IMR-90 (cell line): ENCODE measurements at regions not wholly inside any gene's neighbourhood (a gene's known extent, or its start where the extent isn't known, plus 50 kb on each side); places are given as distances from the start of the nearest gene placed in this dataset.

Experiments
- ATAC-seq: fragments of 200-7000 bp; cut with Tn5 transposase; 2 replicates; pipeline ENCODE4 v1.9.1; 2020; ENCODE audit warnings: low read depth, mild to moderate bottlenecking, moderate library complexity
- BruUV-seq: library from RNA; stranded (reverse); fragments of 400-500 nt; replicated peaks from 2 replicates; lab custom pipeline; 2021; lab: Mats Ljungman, UMichigan
- CTCF ChIA-PET: fragments of 300-600 bp; formaldehyde crosslinking; extraction: SDS; loops from one replicate; lab custom pipeline; 2021; ENCODE audit warnings: antibody characterized with exemption; lab: Yijun Ruan, JAX
- POLR2A ChIA-PET: fragments of 300-600 bp; sonication (Branson Sonifier 250); formaldehyde crosslinking; loops from one replicate; lab custom pipeline; 2022; ENCODE audit warnings: antibody characterized with exemption; ENCODE audit not compliant: unreplicated experiment; lab: Charles Lee
- DNase-seq: peaks from one replicate; pipeline ENCODE4 v3.0.0; 2013
- H2AFZ ChIP-seq: replicated peaks from 2 replicates; pipeline ENCODE3; 2013; ENCODE audit warnings: low read length, mild to moderate bottlenecking; ENCODE audit not compliant: poor library complexity
- H2AK5ac ChIP-seq: 2 replicates; pipeline ENCODE4 v1.6.1; 2013; ENCODE audit warnings: low read depth, low read length, inconsistent platforms
- H2AK9ac ChIP-seq: replicated peaks from 2 replicates; pipeline ENCODE3; 2013; ENCODE audit warnings: mild to moderate bottlenecking, low read depth, low read length, moderate library complexity; ENCODE audit not compliant: poor library complexity
- H2BK120ac ChIP-seq: 2 replicates; pipeline ENCODE4 v1.6.1; 2013; ENCODE audit warnings: low read depth, low read length, inconsistent platforms
- H2BK15ac ChIP-seq: 3 replicates; pipeline ENCODE4 v1.6.1; 2013; ENCODE audit warnings: low read depth, low read length, inconsistent platforms
- H2BK20ac ChIP-seq: 2 replicates; pipeline ENCODE4 v1.6.1; 2013; ENCODE audit warnings: low read depth, mild to moderate bottlenecking, inconsistent platforms, low read length, moderate library complexity
- H2BK5ac ChIP-seq: 2 replicates; pipeline ENCODE4 v1.6.1; 2013; ENCODE audit warnings: mild to moderate bottlenecking, low read depth, low read length, inconsistent platforms; ENCODE audit not compliant: poor library complexity, severe bottlenecking
- H3K14ac ChIP-seq: replicated peaks from 2 replicates; pipeline ENCODE4 v1.6.1; 2013; ENCODE audit warnings: low read depth, low read length, inconsistent platforms
- H3K18ac ChIP-seq: 2 replicates; pipeline ENCODE4 v1.6.1; 2013; ENCODE audit warnings: low read depth, low read length, control low read depth
- H3K23ac ChIP-seq: 2 replicates; pipeline ENCODE4 v1.6.1; 2013; ENCODE audit warnings: low read depth, low read length, inconsistent platforms
- H3K27ac ChIP-seq: 2 replicates; pipeline ENCODE4 v1.5.1; 2013; ENCODE audit warnings: mild to moderate bottlenecking, control low read depth, low read length; ENCODE audit not compliant: insufficient read depth
- H3K27me3 ChIP-seq: 2 replicates; pipeline ENCODE4 v1.6.1; 2013; ENCODE audit warnings: low read length; ENCODE audit not compliant: control insufficient read depth, insufficient read depth
- H3K36me3 ChIP-seq: 2 replicates; pipeline ENCODE4 v1.6.1; 2013; ENCODE audit warnings: low read length, mixed read lengths; ENCODE audit not compliant: control insufficient read depth, insufficient read depth
- H3K4ac ChIP-seq: 2 replicates; pipeline ENCODE4 v1.6.1; 2013; ENCODE audit warnings: low read depth, low read length, inconsistent platforms
- H3K4me1 ChIP-seq: 2 replicates; pipeline ENCODE4 v1.6.1; 2013; ENCODE audit warnings: low read length, mixed read lengths; ENCODE audit not compliant: control insufficient read depth, insufficient read depth
- H3K4me2 ChIP-seq: 2 replicates; pipeline ENCODE4 v1.6.1; 2013; ENCODE audit warnings: low read depth, mild to moderate bottlenecking, control low read depth, low read length, moderate library complexity
- H3K4me3 ChIP-seq: 2 replicates; pipeline ENCODE4 v1.5.1; 2013; ENCODE audit warnings: low read depth, mild to moderate bottlenecking, control low read depth, low read length, moderate library complexity; ENCODE audit not compliant: insufficient read depth
- H3K56ac ChIP-seq: 2 replicates; pipeline ENCODE4 v1.6.1; 2013; ENCODE audit warnings: low read length, inconsistent platforms; ENCODE audit not compliant: insufficient read depth; ENCODE audit errors: extremely low read depth
- H3K79me1 ChIP-seq, 2 experiments: 2 replicates each; pipeline ENCODE4 v1.6.1; 2013; ENCODE audit warnings: low read length in 2 of 2, inconsistent platforms in 1 of 2, low read depth in 1 of 2
- H3K9ac ChIP-seq: 2 replicates; pipeline ENCODE4 v1.6.1; 2013; ENCODE audit warnings: low read depth, low read length, control low read depth
- H3K9me1 ChIP-seq: 2 replicates; pipeline ENCODE4 v1.6.1; 2013; ENCODE audit warnings: low read length, inconsistent platforms; ENCODE audit not compliant: insufficient read depth
- H3K9me3 ChIP-seq: 2 replicates; pipeline ENCODE4 v1.6.1; 2013; ENCODE audit warnings: low read length; ENCODE audit not compliant: control insufficient read depth, insufficient read depth
- H4K20me1 ChIP-seq: 2 replicates; pipeline ENCODE4 v1.6.1; 2013; ENCODE audit warnings: low read length, inconsistent platforms; ENCODE audit not compliant: insufficient read depth
- H4K5ac ChIP-seq: 2 replicates; pipeline ENCODE4 v1.6.1; 2013; ENCODE audit warnings: mild to moderate bottlenecking, low read depth, low read length, control low read depth
- H4K8ac ChIP-seq, 2 experiments: 2 replicates each; pipeline ENCODE4 v1.6.1; 2013; ENCODE audit warnings: low read depth in 2 of 2, low read length in 2 of 2, control low read depth in 1 of 2, inconsistent platforms in 1 of 2
- H4K91ac ChIP-seq: 2 replicates; pipeline ENCODE4 v1.6.1; 2013; ENCODE audit warnings: low read depth, low read length, inconsistent platforms; ENCODE audit not compliant: insufficient read depth
- CEBPB ChIP-seq: IDR thresholded peaks from 2 replicates; pipeline ENCODE4 v1.6.1; 2012; ENCODE audit warnings: low read depth, low read length, improper control_type of control experiment
- CHD1 ChIP-seq: IDR thresholded peaks from 2 replicates; pipeline ENCODE4 v1.6.1; 2012; ENCODE audit warnings: low read depth, low read length, improper control_type of control experiment
- POLR2A ChIP-seq: IDR thresholded peaks from 2 replicates; pipeline ENCODE4 v1.6.1; 2012; ENCODE audit warnings: mild to moderate bottlenecking, low read depth, low read length
- RFX5 ChIP-seq: IDR thresholded peaks from 2 replicates; pipeline ENCODE4 v1.8.0; 2012; ENCODE audit warnings: low read depth, mild to moderate bottlenecking, low read length, moderate library complexity
- WGBS, 2 experiments: methylation state at CpG; one replicate each; pipeline versions ENCODE4 v1.1.5 to v1.1.7; 2013; ENCODE audit warnings: missing lambda C conversion rate in 2 of 2; ENCODE audit not compliant: insufficient read length in 1 of 2; ENCODE audit errors: extremely low coverage in 2 of 2; 5-methylcytosine and 5-hydroxymethylcytosine counted together
- dilution Hi-C: fragments of 300-500 bp; cut with HindIII; formaldehyde crosslinking; loops from one replicate; pipeline ENCODE4 v1.14.3; 2018; ENCODE audit warnings: low sequenced_read_pairs; ENCODE audit not compliant: unreplicated experiment
- in situ Hi-C: fragments of 300-500 bp; cut with MboI; formaldehyde crosslinking; loops from 3 replicates; pipeline ENCODE4 v1.14.3; 2019; ENCODE audit warnings: low sequenced_read_pairs, inconsistent platforms, mixed read lengths
- intact Hi-C: fragments of 100-400 bp; cut with micrococcal nuclease; formaldehyde crosslinking; loops from 2 replicates; pipeline ENCODE4 v1.10.0; 2022
- TF ChIP-seq, protein P1 (sequence below): fragments of 150-350 bp; IDR thresholded peaks from 2 replicates; pipeline ENCODE4 v1.6.1; 2016; ENCODE audit warnings: low read depth, mild to moderate bottlenecking, low read length, moderate library complexity, borderline replicate concordance
- TF ChIP-seq, protein P2 (sequence below): fragments of 150-350 bp; IDR thresholded peaks from 2 replicates; pipeline ENCODE4 v1.6.1; 2017; ENCODE audit warnings: mild to moderate bottlenecking, antibody characterized with exemption, low read length, low read depth
- TF ChIP-seq, protein P3 (sequence below): conservative IDR thresholded peaks from 2 replicates; pipeline ENCODE4 v1.5.1; 2012; ENCODE audit warnings: mild to moderate bottlenecking, low read depth, low read length, improper control_type of control experiment

DNA sequence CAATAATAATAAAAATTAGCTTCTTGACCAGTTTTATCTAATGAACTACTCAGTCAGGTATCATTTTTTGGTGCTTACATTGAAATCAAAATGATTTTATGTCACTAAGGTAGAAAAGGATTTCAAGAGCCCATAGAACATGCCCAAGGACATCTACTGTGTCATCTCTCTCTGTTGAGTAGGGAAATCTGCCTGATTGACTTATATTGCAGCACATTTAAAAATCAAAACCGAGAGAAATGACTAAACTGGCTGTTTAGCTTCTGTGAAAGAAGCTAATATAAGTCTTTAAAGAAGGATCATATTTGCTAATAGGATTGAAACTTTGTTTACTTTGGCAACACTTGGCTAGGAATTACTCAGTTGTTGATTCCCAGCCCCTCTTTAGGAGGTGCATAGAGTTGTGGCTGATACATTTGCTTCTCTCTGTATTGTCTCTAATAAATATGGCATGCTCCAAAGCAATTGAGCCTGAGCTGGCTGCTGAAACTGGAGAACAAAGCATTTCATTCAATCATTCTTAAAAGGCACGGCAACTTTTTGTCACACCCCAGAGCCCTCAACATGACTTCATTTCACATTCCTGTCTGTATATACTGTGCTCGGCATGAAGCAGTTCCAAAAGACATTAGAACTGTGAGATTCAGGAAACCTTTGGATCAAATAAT is 1096.9 kb upstream of the POT1 start:
- no peak overlapping the region for H3K4me2 ChIP-seq

More for the DNA sequence above, 1096.9 kb upstream of the POT1 start:
- Histone ChIP-seq H3K4me3 (no peak overlapping the region), H3K27ac (no peak overlapping the region), H3K79me1 (no peaks in the 10 kb centered on the region), H3K56ac (no peak overlapping the region), H4K91ac (no peak overlapping the region), H3K23ac (no peak overlapping the region), H2BK120ac (no peak overlapping the region), H3K36me3 (no peaks in the 10 kb centered on the region), H2AFZ (no peak overlapping the region), H3K27me3 (no peaks in the 10 kb centered on the region), H2BK15ac (no peak overlapping the region), H4K5ac (no peak overlapping the region), H2AK5ac (no peak overlapping the region), H2BK20ac (no peak overlapping the region), H3K9ac (no peak overlapping the region), H3K18ac (no peak overlapping the region), H2AK9ac (no peak overlapping the region), H3K9me1 (no peaks in the 10 kb centered on the region), H2BK5ac (no peak overlapping the region), H3K4me1 (no peaks in the 10 kb centered on the region), H3K4ac (no peak overlapping the region), H3K14ac (no peak overlapping the region), H4K8ac (no peak overlapping the region), H4K20me1 (no peaks in the 10 kb centered on the region), H3K9me3 (0 out of 2 replicates have a peak, but pooled peaks cover 5% of the 10 kb centered on the region)
- dilution Hi-C loops (no loop called here), intact Hi-C loops (no loop called here), in situ Hi-C loops (no loop called here)
- CTCF ChIA-PET, result no interaction called here
- TF ChIP-seq RFX5 (no peak), POLR2A (no peak), CEBPB (no peak), CHD1 (no peak)
- TF ChIP-seq, protein P1, sequence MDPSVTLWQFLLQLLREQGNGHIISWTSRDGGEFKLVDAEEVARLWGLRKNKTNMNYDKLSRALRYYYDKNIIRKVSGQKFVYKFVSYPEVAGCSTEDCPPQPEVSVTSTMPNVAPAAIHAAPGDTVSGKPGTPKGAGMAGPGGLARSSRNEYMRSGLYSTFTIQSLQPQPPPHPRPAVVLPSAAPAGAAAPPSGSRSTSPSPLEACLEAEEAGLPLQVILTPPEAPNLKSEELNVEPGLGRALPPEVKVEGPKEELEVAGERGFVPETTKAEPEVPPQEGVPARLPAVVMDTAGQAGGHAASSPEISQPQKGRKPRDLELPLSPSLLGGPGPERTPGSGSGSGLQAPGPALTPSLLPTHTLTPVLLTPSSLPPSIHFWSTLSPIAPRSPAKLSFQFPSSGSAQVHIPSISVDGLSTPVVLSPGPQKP, result no peak
- TF ChIP-seq, protein P2, sequence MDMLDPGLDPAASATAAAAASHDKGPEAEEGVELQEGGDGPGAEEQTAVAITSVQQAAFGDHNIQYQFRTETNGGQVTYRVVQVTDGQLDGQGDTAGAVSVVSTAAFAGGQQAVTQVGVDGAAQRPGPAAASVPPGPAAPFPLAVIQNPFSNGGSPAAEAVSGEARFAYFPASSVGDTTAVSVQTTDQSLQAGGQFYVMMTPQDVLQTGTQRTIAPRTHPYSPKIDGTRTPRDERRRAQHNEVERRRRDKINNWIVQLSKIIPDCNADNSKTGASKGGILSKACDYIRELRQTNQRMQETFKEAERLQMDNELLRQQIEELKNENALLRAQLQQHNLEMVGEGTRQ, result no peak
- TF ChIP-seq, protein P3, sequence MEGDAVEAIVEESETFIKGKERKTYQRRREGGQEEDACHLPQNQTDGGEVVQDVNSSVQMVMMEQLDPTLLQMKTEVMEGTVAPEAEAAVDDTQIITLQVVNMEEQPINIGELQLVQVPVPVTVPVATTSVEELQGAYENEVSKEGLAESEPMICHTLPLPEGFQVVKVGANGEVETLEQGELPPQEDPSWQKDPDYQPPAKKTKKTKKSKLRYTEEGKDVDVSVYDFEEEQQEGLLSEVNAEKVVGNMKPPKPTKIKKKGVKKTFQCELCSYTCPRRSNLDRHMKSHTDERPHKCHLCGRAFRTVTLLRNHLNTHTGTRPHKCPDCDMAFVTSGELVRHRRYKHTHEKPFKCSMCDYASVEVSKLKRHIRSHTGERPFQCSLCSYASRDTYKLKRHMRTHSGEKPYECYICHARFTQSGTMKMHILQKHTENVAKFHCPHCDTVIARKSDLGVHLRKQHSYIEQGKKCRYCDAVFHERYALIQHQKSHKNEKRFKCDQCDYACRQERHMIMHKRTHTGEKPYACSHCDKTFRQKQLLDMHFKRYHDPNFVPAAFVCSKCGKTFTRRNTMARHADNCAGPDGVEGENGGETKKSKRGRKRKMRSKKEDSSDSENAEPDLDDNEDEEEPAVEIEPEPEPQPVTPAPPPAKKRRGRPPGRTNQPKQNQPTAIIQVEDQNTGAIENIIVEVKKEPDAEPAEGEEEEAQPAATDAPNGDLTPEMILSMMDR, result no peak
- DNase-seq (no peak), ATAC-seq (no peak)
- POLR2A ChIA-PET, result no interaction called here
- no TSS peak for BruUV-seq
- WGBS, 2 experiments, result no CpG with 5 or more reads among the region's 3 CpGs
